Colonic mucosa (tissue), 4 donors: ENCODE measurements at regions not wholly inside any gene's neighbourhood (a gene's known extent, or its start where the extent isn't known, plus 50 kb on each side); places are given as distances from the start of the nearest gene placed in this dataset.

ENCODE experiments used
- DNase-seq: peaks from one replicate; pipeline ENCODE4 v3.0.0-alpha.2; 2020
- H3K27ac ChIP-seq: fragments of 200-600 bp; one replicate; pipeline ENCODE4 v1.8.0; 2021
- H3K27me3 ChIP-seq: fragments of 200-600 bp; one replicate; pipeline ENCODE4 v1.8.0; 2021
- H3K36me3 ChIP-seq: fragments of 200-600 bp; one replicate; pipeline ENCODE4 v1.8.0; 2021
- H3K4me1 ChIP-seq: fragments of 200-600 bp; one replicate; pipeline ENCODE4 v1.8.0; 2021; ENCODE audit warnings: mild to moderate bottlenecking
- H3K4me3 ChIP-seq: fragments of 200-600 bp; one replicate; pipeline ENCODE4 v1.8.0; 2021
- H3K9ac ChIP-seq, 2 donors: one replicate each; pipeline ENCODE4 v1.7.0; 2013; ENCODE audit warnings: control low read depth in 2 of 2, low read depth in 2 of 2, low read length in 2 of 2
- H3K9me3 ChIP-seq: fragments of 200-600 bp; one replicate; pipeline ENCODE4 v1.8.0; 2021
- CTCF ChIP-seq: fragments of 200-600 bp; IDR thresholded peaks from one replicate; pipeline ENCODE4 v1.8.0; 2022; ENCODE audit warnings: antibody characterized with exemption, mild to moderate bottlenecking
- intact Hi-C: fragments of 100-400 bp; cut with DNase I; formaldehyde crosslinking; loops from one replicate; pipeline ENCODE4 v1.14.1; 2022
- donor health status: healthy.
- donor health status: DM: no; HTN: no; CAD: no.
- donor health status: DM: no; HTN: no; CAD: no.

GRCh38 chr10:63763744-63764143 lies 242.5 kb downstream of the REEP3 start:
- Histone ChIP-seq H3K9ac (no peak overlapping the region), H3K27ac (no peak overlapping the region), H3K27me3 (no peaks in the 10 kb centered on the region), H3K36me3 (no peaks in the 10 kb centered on the region), H3K9me3 (no peaks in the 10 kb centered on the region), H3K4me1 (no peaks in the 10 kb centered on the region), H3K4me3 (no peak overlapping the region)
- no peak for TF ChIP-seq CTCF
- DNase-seq = peak; percentile 17
- intact Hi-C loops = no loop called here

GRCh38 chr10:63765126-63765525 lies 243.9 kb downstream of the REEP3 start:
- no peaks in the 10 kb centered on the region for H3K4me1 ChIP-seq

GRCh38 chr10:63766745-63767137 lies 245.5 kb downstream of the REEP3 start:
- H3K36me3 ChIP-seq = no peaks in the 10 kb centered on the region
- no peak for DNase-seq
- intact Hi-C loops = no loop called here
- no peak for TF ChIP-seq CTCF
- H3K4me1 ChIP-seq = no peaks in the 10 kb centered on the region
- no peaks in the 10 kb centered on the region for H3K9me3 ChIP-seq
- no peak overlapping the region for H3K4me3 ChIP-seq
- no peak overlapping the region for H3K9ac ChIP-seq
- no peaks in the 10 kb centered on the region for H3K27me3 ChIP-seq
- H3K27ac ChIP-seq = no peak overlapping the region

More at GRCh38 chr10:63765126-63765525, 243.9 kb downstream of the REEP3 start:
- no peak overlapping the region for H3K4me3 ChIP-seq
- no peak overlapping the region for H3K27ac ChIP-seq
- no peaks in the 10 kb centered on the region for H3K27me3 ChIP-seq
- intact Hi-C loops = no loop called here
- H3K9me3 ChIP-seq = no peaks in the 10 kb centered on the region
- H3K9ac ChIP-seq = no peak overlapping the region
- TF ChIP-seq CTCF = no peak
- no peaks in the 10 kb centered on the region for H3K36me3 ChIP-seq
- DNase-seq = no peak

- Histone ChIP-seq H3K27me3 (no peaks in the 10 kb centered on the region), H3K27ac (no peak overlapping the region), H3K4me3 (no peak overlapping the region), H3K9ac (no peak overlapping the region), H3K4me1 (no peaks in the 10 kb centered on the region), H3K36me3 (no peaks in the 10 kb centered on the region), H3K9me3 (no peaks in the 10 kb centered on the region)
- no peak for DNase-seq
- intact Hi-C loops = no loop called here
- peak; percentile 9 for TF ChIP-seq CTCF
Measured at GRCh38 chr10:63767138-63767801, 246.1 kb downstream of the REEP3 start.

- DNase-seq = no peak
- intact Hi-C loops = no loop called here
- H3K27me3 ChIP-seq = no peaks in the 10 kb centered on the region
- H3K4me3 ChIP-seq = no peak overlapping the region
- no peaks in the 10 kb centered on the region for H3K9me3 ChIP-seq
- H3K4me1 ChIP-seq = no peaks in the 10 kb centered on the region
- no peak overlapping the region for H3K27ac ChIP-seq
- H3K36me3 ChIP-seq = no peaks in the 10 kb centered on the region
- H3K9ac ChIP-seq = no peak overlapping the region
- TF ChIP-seq CTCF = no peak
Measured at GRCh38 chr10:63769367-63769766, 248.2 kb downstream of the REEP3 start.
